Ovary (tissue), 7 donors: ENCODE measurements at regions not wholly inside any gene's neighbourhood (a gene's known extent, or its start where the extent isn't known, plus 50 kb on each side); places are given as distances from the start of the nearest gene placed in this dataset.

Experiments used
- DNase-seq, 5 donors: peaks; one replicate each; pipeline ENCODE4 v3.0.0-alpha.2; 2019 to 2020
- H3K27ac ChIP-seq, 2 donors: fragments of 200-600 bp; one replicate each; pipeline versions ENCODE4 v1.5.1 to v1.8.0; 2019 to 2022
- H3K27me3 ChIP-seq: fragments of 200-600 bp; one replicate; pipeline ENCODE4 v1.8.0; 2022
- H3K36me3 ChIP-seq: fragments of 200-600 bp; sonication (generic); one replicate; pipeline ENCODE4 v1.5.1; 2019
- H3K4me1 ChIP-seq: one replicate; pipeline ENCODE4 v1.8.1; 2013; ENCODE audit warnings: mild to moderate bottlenecking, moderate library complexity; ENCODE audit not compliant: insufficient read depth
- H3K4me3 ChIP-seq: fragments of 200-600 bp; sonication (generic); one replicate; pipeline ENCODE4 v1.5.1; 2017
- H3K9me3 ChIP-seq, 2 donors: fragments of 200-600 bp in 1 of 2; sonication (generic) in 1 of 2; one replicate each; pipeline versions ENCODE4 v1.5.1 to v1.8.1; 2013 to 2019; ENCODE audit warnings: mild to moderate bottlenecking in 1 of 2, moderate library complexity in 1 of 2
- CTCF ChIP-seq, 3 donors: fragments of 450-650 bp in 2 of 3; fragments of 200-600 bp in 1 of 3; IDR thresholded peaks; one replicate each; pipeline versions ENCODE4 v1.5.1 to v1.8.0; 2016 to 2022; ENCODE audit warnings: antibody characterized with exemption in 3 of 3, mild to moderate bottlenecking in 1 of 3
- EP300 ChIP-seq: sonication (generic); formaldehyde crosslinking; IDR thresholded peaks from one replicate; pipeline ENCODE4 v1.6.1; 2017; ENCODE audit warnings: antibody characterized with exemption
- POLR2A ChIP-seq: fragments of 450-650 bp; IDR thresholded peaks from one replicate; pipeline ENCODE4 v1.6.1; 2017; ENCODE audit warnings: antibody characterized with exemption, mild to moderate bottlenecking, moderate library complexity
- WGBS, 3 donors: extraction: QIAGEN DNeasy Blood & Tissue Kit in 1 of 3; methylation state at CpG; one replicate each; pipeline versions ENCODE4 v1.1.5 to v1.1.7; 2013 to 2017; 5-methylcytosine and 5-hydroxymethylcytosine counted together
- intact Hi-C, 4 donors: fragments of 100-400 bp; cut with DNase I; formaldehyde crosslinking; loops; one replicate each; pipeline versions ENCODE4 v1.11.0 to v1.15.1; 2022 to 2023
- donor health status: DM: no; HTN: no; CAD: no; lungs with moderate emphysema.
- donor health status: DM: no; HTN: no; CAD: no.
- donor health status: Bipolar disorder and iron deficiency.
- donor health status: DM: no; HTN: no; CAD: no.
- donor health status: DM: yes; HTN: yes; CAD: no.

GRCh38 chr2:154532004-154532403 lies 166.5 kb upstream of the KCNJ3 start:
- no peak overlapping the region for H3K27ac ChIP-seq
- H3K4me1 ChIP-seq, result no peaks in the 10 kb centered on the region
- no peak for DNase-seq
- TF ChIP-seq EP300, result no peak
- TF ChIP-seq CTCF (IDR thresholded peaks at IDR 0.05), result no peak
- intact Hi-C loops, result no loop called here
- H3K4me3 ChIP-seq, result no peak overlapping the region
- H3K27me3 ChIP-seq, result no peaks in the 10 kb centered on the region
- no peaks in the 10 kb centered on the region for H3K9me3 ChIP-seq
- no peaks in the 10 kb centered on the region for H3K36me3 ChIP-seq
- WGBS, 3 donors, result 82 to 92% (median 92%) methylated on average over 3 of the region's 3 CpGs

- H3K27me3 ChIP-seq, result no peaks in the 10 kb centered on the region
- no peak for TF ChIP-seq EP300
- no peak for TF ChIP-seq POLR2A
- TF ChIP-seq CTCF (IDR thresholded peaks at IDR 0.05), result no peak
- H3K36me3 ChIP-seq, result no peaks in the 10 kb centered on the region
- no peaks in the 10 kb centered on the region for H3K9me3 ChIP-seq
- no peak for DNase-seq
- intact Hi-C loops, result no loop called here
- no peak overlapping the region for H3K4me3 ChIP-seq
- no peak overlapping the region for H3K27ac ChIP-seq
- 39 to 49% (median 40%) methylated on average over 2 of the region's 2 CpGs for WGBS, 3 donors
- H3K4me1 ChIP-seq, result no peaks in the 10 kb centered on the region
Measured at GRCh38 chr2:154532763-154533162, 165.7 kb upstream of the KCNJ3 start.

GRCh38 chr2:154533300-154533940 lies 165.1 kb upstream of the KCNJ3 start:
- H3K27ac ChIP-seq, result no peak overlapping the region
- DNase-seq, result no peak
- no peak overlapping the region for H3K4me3 ChIP-seq
- no peaks in the 10 kb centered on the region for H3K4me1 ChIP-seq
- WGBS, 3 donors, result 89 to 92% (median 92%) methylated on average over 7 of the region's 7 CpGs
- TF ChIP-seq CTCF (IDR thresholded peaks at IDR 0.05) (no peak), EP300 (no peak), POLR2A (no peak)
- H3K27me3 ChIP-seq, result no peaks in the 10 kb centered on the region
- no peaks in the 10 kb centered on the region for H3K36me3 ChIP-seq
- no peaks in the 10 kb centered on the region for H3K9me3 ChIP-seq
- intact Hi-C loops, result no loop called here

- no peak for TF ChIP-seq CTCF (IDR thresholded peaks at IDR 0.05)
- TF ChIP-seq EP300, result no peak
- no peak for TF ChIP-seq POLR2A
- Histone ChIP-seq H3K9me3 (no peaks in the 10 kb centered on the region), H3K27me3 (no peaks in the 10 kb centered on the region), H3K36me3 (no peaks in the 10 kb centered on the region), H3K27ac (no peak overlapping the region), H3K4me1 (no peaks in the 10 kb centered on the region), H3K4me3 (no peak overlapping the region)
- no peak for DNase-seq
- intact Hi-C loops, result no loop called here
Measured at GRCh38 chr2:154537024-154537423, 161.5 kb upstream of the KCNJ3 start.
